Stimulated activated CD4-positive, alpha-beta T cell treated with anti-CD3 and anti-CD28 coated beads, TNF-alpha, amount 100 ng/mL, for 48 hours (primary cell): ENCODE measurements at regions not wholly inside any gene's neighbourhood (a gene's known extent, or its start where the extent isn't known, plus 50 kb on each side); places are given as distances from the start of the nearest gene placed in this dataset.

Experiments
- DNase-seq, 3 donors: peaks; one replicate each; pipeline ENCODE4 v3.0.0-alpha.2; 2020; ENCODE audit warnings: low read depth in 3 of 3

DNA sequence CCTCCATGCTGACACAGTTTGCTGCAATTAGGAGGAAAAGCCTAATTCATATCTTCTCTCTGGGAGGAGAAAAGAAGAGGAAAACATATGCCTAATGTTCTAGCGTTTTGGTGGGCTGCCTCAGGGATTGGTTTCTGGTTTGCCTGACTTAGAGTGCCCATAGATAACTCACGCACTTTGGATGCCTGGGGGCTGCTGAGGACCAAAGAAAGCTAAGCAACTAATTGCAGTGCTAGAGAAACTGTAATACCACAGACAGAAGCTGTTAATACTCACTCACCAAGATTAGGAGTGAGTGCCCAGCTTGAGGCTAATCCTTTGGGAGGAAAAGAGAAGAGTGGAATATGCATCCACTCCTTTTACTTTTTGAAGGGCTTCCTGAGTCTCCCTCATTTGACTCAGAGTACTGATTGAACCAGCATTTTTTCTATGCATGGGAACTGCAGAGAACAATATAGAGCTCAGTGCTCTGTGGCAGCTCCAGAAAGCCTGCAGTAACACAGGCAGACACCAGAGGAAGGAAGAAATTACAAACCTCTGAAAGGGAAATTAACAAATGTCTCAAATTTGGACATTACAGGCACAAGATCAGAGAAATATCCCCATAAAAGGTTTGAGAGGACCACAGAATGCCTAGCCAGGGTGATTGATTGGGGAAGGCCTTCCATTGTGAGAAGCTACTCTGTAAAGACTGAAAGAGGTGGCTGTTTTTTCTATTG, 666.4 kb downstream of the OLFM4 start:
- DNase-seq, result no peak

DNA sequence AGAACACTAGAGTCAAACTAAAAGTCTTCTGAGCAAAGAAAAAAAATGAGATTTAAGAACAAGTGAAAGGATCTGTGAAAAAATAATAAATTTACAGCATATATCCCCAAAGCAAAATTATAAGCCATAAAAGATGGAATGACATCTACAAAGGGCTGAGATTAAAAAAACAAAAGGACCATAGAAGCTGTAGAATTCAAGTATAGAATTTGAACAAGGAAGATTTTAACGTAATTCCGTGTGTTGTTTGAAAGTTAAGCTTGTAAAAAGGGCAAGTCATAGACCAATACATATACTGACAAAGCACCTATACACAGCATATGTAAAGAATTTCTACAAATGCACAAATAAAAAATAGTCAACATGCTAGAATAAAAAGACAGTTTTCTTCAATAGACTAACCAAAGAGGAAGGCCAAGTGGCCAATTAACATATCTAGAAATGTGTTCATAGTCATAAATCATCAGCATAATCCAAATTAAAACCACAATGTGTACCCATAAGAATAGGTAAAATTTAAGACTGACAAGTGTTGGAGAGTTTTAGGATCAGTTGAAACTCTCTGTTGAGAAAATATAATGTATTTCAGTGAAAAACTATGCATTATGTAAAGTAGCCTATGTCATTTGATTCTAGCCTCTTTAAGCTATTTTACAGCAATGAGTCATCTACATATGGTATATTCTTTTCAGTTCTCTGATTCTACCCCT, 674.9 kb downstream of the OLFM4 start:
- DNase-seq, result no peak

DNA sequence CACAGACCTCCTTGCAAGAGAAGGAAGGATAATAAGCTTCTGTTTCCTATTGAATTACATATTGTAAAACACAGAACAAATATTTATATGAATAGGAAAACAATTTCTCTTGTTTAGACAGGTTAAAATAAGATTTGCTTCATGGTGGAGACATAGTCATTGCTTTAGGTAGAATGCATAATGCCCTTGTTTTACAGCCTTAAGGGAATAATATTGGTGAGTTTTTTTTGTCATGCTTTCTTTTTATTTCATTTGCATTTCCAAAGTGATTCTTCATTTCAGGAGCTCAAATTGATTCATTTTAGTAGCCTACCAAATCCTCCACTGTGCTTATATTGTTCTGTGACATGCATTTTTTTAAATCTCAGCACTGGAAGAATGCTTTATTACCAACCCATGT, 690.7 kb downstream of the OLFM4 start:
- no peak for DNase-seq

DNA sequence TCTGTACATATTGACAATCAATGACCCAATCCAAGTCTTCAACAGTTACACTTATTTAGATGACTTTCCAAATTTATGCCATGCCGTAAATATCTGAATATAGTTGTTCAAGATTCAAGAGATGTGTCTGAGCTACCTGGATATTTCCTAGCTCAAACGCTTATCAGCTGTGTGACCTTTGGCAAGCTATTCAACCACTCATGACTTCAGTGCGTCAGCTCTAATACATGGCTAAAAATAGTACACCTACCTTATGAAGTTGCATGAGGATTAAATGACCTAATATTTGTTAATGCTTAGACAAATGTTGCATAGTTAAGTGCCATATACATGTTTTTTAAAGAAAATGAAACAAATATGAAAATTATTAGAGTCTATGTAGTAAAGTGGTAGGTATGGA, 704.1 kb downstream of the OLFM4 start:
- DNase-seq, result no peak

DNA sequence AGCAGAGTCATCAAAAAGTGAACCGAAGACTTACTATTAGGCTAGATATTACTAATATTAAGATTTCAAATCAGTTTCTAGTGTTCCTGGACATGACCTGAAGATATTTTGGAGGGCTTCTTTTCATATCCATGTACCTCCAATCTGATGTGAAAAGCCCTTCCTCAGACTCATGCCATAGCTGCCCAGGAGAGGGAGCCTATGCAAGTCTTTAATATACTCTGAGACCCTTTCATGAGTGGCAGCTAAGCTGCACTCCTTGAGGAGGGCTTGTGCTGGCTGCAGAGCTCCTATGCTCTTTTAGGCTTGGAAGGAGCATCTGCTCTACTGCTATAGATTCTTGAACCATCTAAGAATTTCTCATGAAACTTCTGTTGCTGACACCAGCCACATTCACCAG, 715.3 kb downstream of the OLFM4 start:
- no peak for DNase-seq

DNA sequence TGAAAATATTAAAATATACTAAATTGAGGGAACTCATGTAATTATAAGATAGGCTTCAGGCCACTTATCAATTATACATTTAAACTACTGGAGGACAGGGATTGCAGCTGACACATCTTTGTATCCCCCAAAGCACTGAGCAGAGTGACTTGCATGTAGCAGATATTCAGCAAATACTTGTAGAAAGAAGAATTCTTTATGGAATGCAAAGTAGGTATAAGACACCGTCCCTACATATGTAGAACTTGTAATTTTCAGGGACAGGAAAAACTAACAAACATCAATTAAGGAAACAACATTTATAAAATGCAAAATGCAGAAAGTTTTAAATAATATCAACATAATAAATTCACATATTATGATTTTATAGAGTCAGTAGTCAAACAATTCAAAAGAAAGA, 719.2 kb downstream of the OLFM4 start:
- no peak for DNase-seq

DNA sequence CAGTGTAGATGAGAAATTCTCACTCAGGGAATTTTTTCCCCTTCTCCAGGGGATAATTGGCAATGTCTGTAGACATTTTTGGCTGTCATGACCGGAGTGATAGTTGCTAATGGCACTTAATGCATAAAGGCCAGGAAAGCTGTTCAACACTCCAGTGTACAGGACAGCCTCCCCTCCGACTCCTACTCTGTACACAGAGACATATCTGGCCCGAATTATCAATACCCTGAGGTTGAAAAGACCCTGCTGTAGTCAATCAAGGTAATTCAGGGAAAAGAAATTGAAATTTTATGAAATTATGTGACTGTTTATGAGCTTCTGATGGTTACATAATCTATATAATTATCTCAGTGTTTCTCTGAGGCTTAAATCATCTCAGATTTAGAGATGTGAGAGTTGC, 720.7 kb downstream of the OLFM4 start:
- no peak for DNase-seq

DNA sequence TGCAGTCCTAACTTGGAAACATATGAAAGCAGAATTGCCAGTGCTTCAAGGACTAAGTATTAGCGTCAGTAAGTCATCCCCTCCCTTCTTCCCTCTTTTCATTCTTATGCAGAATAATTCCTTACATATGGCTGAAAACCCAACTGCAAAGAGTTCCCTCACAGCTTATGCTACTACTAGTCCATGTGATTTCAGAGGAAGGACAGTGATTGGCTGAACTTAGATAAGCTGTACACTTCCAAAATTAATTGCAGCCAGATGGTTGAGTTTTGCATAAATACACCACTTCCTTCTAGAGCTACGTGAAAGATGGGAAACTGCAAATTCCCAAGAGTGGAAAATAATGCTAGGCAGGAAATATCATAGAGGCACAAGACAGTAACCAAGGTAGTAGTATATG, 730.4 kb downstream of the OLFM4 start:
- DNase-seq, result no peak

DNA sequence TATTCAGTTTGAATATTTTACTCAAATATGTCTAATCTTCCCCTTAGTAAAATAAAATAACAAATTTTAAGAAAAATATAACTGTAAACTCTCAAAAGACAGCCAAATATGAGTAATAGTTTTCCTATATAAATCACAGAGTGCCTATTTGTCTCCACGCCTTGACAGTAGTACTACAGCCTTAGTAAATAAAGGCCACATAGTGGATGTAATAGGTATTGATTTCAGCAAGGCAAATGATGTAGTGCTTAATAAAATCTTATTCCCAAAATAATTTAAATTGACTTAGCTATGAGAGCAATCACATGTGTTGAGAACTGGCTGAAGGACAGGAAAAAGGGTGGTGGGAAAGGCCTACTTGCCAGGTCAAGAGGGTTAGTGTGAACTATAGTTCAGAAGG, 747.2 kb downstream of the OLFM4 start:
- DNase-seq, result no peak

DNA sequence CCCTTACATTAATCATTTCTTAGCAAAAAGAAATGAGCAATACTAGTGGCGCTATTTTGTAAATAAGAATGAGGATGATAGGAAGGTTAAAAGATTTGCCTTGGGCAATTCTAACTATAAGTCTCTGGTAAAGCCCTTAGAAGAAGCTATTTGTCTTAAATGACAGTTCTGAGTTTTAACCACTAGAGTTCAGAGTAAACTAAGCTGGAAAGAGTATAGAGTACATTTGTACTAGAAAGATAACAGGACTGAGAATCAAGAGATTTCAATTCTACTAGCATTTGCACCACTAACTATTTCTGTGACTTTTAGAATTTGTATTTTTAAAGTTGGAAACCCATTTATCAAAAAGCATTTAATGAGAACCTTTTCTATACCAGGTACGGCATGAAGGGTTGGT, 750.3 kb downstream of the OLFM4 start:
- no peak for DNase-seq

DNA sequence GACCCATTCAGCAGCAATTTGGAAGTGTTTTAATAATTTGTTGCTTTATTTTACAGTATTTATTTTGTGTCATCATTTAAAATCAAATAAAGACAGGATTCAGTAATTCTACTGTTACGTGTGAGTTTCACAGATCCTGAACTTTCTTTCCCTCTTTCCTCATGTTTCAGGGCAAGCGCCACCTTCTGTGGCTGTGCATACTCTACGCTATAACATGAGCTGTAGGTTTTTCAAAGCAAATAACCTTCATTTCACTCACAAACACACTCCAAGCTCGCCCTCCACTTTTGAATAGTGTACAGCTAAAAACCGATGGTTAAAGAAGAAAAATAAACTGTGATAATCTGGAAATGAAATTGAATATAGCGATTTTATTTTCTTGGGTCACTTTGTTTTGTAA, 753.3 kb downstream of the OLFM4 start:
- no peak for DNase-seq

DNA sequence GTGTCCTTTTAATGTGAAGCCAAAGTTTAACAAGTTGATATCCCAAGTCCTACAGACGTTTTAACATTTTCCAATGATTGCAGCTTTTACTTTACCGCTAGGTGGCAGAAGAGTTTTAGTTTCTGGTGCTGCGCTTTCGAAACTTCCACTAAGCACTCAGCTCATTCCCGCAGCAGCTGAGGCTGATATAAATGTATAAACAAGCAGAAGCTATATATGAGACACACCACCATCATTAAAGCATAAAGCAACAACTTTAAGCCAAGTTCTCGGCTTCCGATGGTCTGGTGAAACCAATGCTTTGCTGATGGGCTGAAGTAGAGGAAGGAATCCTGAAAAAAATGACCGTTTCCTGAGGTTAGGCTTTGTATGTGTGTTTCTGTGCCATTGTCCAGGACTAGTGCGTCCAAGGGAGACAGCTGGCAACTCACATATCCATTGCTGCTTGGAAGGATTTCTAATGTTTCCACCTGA, 753.9 kb downstream of the OLFM4 start:
- DNase-seq, result no peak

DNA sequence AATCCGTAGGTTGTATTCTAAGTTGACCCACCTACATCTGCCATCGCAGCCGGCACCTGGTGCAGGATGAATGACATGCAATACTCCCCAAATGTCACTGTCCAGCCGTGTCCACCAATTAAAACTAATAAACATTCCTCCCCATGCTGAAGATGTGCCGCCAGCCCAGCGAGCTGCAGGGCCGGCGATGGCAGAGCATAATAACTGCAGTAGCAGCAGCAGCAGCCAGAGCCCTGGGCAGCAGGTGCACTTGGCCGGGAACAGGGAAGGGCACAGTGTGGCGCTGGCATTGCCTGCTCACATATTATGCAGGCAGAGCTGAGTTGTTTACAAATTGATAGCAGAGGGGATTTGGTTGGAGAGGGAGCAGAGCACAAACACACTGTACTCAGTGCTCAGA, 754.9 kb downstream of the OLFM4 start:
- no peak for DNase-seq

DNA sequence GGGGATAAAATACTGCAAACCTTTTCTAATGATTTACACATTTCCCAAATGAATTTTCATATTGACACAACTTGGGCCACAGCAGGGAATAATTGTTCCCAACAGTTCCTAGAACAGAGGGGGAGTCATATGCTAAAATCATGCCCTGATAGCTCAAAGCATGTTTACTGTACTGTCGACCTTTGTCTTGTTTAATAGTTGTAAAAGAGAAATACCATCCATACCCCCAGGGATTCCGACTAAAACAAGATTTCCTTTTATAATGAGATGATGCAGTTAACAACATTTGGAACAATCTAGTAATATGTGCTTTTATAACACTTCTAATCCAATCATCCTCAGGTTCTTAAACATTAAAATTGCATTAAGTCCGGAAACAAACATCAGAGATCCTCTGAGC, 759.7 kb downstream of the OLFM4 start:
- no peak for DNase-seq

DNA sequence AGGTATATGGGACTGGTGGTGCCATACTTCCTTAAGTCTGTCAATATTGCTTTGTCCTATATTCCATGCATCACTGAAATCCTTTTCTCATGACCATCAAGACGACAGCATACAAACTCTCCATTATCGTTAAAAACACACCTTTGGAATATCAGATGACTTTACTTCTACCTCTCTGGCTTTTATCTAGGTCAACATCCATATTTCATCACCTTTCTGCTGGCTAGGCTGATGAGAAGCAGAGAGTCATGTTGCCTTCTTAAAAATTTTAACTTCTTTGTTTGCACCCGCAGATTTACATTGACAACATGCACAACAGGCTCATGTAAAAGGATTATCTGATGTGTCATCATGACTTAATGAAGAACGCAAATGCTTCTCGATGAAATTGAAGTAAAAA, 771.4 kb downstream of the OLFM4 start:
- no peak for DNase-seq

DNA sequence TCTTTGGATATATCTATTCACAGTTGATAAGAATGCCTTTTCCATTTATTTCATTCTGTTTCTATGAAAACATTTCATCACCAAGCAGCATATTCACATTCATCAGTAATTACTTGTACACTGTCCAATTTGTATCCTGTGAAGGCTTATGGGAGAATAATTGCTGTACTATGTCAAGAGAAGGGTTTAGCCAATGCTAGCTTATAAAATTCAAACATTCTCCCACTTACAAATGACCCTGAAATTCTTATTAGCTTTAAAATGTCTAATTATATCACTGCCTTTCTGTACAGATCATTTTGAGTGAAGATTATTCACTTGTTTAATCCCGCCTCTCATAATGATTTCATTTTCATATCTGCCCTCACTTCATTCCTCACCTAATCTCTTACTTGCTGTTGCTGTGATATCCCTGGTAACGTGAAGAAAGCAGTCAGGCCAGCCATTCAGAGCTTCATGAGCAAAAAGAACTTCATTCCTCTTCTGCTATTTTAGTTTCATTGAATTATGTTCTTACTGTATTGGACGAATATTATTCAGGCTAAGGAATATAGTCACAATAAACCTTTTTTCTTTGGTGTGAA, 778.7 kb downstream of the OLFM4 start:
- DNase-seq, result no peak

DNA sequence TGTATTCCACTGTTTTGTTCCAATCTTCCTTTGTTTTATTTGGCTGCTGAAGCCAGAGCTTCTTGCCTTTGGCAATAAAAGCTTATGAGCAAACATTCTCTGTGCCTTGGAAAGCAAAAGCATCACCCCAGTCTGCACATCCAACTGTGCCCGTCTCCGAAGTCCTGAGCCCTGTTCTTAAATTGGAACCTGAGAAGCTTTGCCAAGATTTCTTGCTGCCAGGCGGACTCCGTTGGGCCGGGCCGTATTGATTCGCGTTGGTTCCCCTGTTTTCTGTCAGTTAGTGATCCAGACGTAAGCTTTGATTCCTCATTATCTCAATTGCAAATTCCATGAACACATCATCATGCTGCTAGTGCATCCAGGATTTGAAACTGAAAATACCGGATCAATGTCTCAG, 793.0 kb downstream of the OLFM4 start:
- DNase-seq, result no peak

DNA sequence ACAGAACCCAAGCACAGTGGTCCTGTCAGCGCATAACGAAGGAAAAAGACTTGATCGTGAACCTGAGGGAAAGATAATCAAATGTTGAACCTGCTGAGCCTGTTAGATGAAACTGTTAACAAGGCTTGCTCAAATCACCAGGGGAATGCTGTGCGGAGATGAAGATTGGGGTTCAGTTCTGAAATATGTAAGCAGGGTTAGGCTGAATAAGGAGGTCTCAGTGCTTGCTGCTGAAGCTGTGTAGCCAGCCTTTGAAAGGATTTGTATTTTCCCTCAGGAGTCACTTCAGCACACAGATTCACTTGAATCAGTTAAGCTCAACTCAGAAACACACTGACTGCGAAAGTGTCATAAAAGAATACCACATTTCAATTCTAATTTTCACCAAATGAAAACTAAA, 793.5 kb downstream of the OLFM4 start:
- DNase-seq, result no peak

DNA sequence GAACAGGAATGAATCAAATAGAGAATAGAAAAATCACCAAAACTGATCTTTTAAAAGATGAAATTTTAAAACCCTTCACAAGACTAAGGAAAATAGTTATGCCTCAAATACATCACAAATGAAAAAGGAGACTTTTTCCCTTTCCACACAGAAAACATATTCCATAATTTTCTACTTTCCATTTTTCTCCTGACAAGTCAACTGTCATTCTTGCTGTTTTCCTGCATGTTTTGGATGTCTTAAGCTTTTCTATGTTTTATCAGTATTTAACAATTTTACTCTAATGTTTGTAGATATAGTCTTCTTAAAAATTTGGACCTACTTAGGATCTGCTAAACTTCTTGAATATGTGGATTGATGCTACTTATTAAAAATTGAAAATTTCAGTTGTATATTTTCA, 810.8 kb downstream of the OLFM4 start:
- no peak for DNase-seq

DNA sequence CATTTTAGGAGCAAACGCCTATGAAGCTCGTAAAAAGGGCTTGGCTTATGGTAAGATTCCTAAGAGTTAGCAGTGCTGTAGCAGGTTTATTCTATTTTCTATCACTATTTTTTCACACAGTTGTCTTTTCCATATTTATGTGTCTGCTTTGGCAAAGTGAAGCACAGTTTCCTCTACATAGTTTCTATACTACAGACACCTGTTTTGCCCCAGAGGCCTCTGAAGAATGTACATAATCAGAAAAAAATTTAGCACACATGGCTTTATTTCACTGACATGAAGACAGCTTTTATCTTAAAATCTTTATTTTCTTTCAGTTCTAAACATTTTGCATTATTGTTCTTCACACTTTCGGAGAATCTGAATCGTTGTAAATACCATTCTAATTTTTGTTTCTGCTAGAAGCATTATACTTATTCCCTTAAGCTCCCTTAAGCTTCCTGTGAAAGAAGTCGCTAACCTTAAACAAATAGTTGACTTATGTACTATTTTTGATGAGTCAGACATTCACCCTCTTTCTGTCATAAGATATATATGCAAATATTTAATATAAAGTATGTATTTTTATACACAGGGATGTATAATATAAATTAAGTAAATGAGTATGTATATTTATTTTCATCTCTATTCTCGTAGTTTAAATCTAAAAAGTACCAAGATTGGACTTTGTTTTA, 816.0 kb downstream of the OLFM4 start:
- no peak for DNase-seq

DNA sequence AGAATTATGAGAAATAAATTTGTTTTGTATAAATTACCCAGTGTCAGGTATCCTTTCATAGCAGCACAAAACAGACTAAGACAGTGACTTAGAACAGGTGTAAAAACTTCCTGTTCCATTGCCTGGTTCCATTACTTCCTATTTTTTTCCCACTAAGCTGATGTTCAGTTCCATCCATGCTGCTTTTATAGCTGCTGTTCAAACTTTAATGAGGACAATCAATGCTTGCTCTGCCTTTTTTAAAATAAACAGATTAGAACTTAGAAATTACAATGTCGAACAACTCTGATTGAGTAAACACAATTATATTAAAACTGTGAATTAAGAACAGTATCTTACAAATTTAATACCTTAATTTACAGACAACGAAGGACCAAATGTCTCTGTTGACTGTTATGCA, 818.9 kb downstream of the OLFM4 start:
- no peak for DNase-seq

DNA sequence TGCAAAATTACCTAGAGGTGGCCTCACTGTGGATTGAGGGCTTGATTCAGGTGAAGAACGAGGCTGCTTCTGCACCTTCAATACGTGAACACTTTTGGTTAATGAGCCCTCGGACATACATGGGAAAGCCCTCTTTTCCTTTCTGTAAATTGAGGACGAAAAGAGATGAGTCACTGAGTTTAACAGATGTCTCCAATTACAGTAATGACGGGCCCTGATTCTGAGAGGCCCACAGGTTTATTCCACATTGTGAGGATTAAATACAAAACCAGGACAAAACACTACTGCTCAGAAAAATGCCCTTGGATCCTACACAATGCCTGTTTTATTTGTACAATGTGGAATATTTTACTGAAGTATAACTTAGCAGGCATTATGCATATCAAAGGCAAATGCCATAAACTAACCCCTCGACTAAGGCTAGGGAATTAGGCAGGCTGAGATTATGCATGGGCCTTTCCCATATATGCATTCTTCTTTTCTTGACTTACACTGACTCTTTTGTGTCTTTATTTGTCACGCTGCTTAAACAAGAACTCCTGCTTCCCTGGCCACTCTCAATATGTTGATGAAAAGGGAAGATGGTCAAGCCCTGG, 819.9 kb downstream of the OLFM4 start:
- DNase-seq, result no peak
